GM21360 (cell line): ENCODE measurements at regions not wholly inside any gene's neighbourhood (a gene's known extent, or its start where the extent isn't known, plus 50 kb on each side); places are given as distances from the start of the nearest gene placed in this dataset.
"Not testable (repeated sequence)": the region's sequence is repeated elsewhere in the genome, so short reads cannot be mapped to it uniquely, and the experiment has no call there.

Source experiments
- ATAC-seq: cut with Tn5 transposase; IDR thresholded peaks from one replicate; pipeline ENCODE4 v1.9.1; 2021; ENCODE audit warnings: mild to moderate bottlenecking, moderate library complexity; ENCODE audit not compliant: unreplicated experiment

DNA sequence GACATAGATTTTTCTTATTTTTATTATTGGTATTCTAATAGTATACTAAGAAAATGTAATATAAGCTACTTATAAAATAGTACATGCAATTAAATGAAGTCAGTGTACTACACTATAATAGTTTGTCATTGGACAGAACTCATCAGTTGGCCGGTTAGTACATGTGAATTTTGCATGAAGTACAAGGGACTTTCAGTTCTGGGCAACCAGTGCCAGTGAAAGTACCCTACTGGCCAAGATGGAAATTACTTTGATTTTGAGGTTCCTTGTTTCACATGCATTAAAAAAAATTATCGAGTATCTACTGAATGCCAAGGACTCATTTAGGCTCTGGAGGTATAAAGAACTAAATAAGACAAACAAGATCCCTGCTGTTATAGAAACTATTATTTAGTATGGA, 213.4 kb upstream of the ELL2 start:
- ATAC-seq: no peak

DNA sequence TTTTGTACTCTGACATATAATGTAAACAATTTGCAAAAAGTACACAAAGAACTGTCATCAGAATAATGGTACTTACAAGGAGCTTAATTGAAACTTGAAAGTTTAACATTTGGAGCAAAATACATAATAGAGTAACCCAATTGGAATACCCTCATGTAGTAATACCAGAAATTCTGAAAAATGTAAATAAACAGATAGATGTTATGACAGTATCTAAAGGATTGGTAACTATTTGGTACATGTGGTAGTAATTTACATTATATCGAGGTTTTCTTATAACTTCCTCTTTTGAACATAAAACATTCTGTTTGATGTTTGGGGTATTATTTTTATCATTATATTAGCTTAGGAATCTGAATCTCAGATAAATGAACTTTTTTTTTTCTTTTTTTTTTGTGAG, 211.7 kb upstream of the ELL2 start:
- no peak for ATAC-seq

DNA sequence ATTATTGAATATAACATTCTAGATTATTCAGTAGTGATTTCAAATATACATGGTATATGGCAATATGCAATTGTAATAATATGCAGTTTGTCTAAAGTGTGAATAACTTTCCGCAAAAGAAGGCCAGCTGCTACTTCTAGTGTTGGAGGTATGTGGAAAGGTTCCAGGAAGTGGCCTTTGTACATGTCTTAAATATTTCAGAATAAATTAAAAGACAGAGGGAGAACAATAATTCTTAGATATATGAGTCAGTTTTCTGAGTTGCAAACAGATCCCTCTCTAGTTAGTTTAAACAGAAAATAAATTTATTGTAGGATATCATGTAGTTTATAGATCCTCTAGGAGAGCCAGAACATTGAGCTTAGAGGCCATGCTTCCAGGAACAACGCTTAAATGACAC, 210.8 kb upstream of the ELL2 start:
- no peak for ATAC-seq

DNA sequence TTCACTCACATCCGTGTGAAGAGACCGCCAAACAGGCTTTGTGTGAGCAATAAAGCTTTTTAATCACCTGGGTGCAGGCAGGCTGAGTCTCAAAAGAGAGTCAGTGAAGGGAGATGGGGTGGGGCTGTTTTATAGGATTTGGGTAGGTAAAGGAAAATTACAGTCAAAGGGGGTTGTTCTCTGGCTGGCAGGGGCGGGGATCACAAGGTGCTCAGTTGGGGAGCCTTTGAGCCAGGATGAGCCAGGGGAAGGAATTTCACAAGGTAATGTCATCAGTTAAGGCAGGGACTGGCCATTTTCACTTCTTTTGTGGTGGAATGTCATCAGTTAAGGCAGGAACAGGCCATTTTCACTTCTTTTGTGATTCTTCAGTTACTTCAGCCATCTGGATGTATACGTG, 210.3 kb upstream of the ELL2 start:
- ATAC-seq: not testable (repeated sequence)

DNA sequence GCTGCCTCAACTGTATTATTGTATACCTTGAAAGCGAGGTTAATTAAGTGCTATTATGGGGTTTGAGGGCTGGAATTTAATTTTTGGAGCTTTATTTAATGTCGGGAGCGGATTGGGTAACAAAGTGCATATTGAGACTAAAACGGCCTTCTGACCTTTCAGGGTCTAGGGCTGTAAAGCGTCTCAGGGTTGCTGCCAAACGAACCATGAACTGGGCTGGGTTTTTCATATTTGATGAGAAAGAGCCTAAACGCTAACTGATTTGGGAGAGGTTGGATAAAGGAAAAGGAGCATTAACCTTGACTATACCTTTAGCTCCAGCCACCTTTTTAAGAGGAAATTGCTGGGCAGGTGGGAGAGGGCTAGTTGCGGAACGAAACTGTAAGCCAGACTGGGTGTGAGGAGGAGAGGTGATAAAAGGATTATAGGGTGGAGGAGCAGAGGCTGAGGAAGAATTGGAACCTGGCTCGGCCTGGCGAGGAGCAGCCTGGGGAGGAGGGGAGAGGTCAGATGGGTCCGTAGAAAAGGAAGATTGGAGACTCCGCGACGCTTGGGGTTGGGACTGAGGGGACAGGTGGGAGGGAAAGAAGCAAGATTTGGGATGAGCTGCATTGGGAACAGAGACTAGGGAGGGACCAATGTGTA, 209.0 kb upstream of the ELL2 start:
- ATAC-seq: not testable (repeated sequence)

DNA sequence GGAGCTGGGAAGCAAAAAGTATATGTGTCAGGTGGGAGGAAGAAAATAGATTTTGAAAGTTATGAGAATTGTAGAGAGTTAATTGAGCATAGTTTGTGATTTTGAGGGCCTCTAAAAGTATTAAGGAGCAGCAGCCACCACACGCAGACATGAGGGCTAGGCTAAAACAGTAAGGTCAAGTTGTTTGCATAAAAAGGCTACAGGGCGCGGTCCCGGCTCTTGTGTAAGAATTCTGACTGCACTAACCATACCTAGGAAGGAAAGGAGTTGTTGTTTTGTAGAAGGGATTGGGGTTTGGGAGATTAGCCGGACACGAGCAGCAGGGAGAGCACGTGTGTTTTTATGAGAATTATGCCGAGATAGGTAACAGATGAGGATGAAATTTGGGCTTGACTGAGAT, 207.2 kb upstream of the ELL2 start:
- not testable (repeated sequence) for ATAC-seq

DNA sequence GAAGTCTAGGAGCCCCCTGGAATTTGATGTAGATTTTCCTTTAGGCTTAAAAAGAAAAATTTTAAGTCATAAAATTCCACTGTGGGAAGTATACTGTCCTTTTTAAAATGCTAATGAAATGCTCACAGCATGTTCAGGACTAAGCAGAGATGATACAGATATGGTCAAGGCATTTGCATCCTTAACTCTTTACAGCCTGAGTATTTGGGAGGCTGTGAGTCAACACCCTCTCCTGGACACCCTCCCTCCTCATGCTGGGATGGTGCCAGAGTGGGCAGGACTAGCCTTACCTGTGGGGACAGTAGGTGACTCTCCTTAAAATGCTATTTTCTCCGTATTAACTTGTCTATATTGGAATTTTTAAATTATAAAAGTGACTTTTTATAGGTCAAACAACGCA, 197.4 kb upstream of the ELL2 start:
- ATAC-seq: no peak

DNA sequence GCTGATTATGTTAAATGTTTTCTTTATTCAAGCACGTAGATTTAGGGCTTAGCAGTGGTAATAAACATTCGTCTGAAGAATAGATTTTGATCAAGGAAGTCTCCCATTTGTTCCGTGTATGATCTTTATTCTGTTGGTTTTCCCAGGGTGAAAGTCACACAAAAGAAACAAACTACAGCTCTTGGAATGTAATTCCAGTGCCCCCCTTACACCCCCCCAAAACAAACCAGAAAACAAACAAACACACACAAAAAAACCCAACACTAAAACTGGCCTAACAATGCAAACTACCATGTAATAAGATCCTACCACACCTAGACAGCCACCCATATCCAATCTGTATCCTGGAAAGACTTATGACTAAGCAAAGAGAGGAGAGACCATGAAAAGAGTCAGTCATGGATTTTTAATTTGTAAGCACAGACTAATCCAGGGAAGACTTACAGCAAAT, 196.2 kb upstream of the ELL2 start:
- no peak for ATAC-seq

DNA sequence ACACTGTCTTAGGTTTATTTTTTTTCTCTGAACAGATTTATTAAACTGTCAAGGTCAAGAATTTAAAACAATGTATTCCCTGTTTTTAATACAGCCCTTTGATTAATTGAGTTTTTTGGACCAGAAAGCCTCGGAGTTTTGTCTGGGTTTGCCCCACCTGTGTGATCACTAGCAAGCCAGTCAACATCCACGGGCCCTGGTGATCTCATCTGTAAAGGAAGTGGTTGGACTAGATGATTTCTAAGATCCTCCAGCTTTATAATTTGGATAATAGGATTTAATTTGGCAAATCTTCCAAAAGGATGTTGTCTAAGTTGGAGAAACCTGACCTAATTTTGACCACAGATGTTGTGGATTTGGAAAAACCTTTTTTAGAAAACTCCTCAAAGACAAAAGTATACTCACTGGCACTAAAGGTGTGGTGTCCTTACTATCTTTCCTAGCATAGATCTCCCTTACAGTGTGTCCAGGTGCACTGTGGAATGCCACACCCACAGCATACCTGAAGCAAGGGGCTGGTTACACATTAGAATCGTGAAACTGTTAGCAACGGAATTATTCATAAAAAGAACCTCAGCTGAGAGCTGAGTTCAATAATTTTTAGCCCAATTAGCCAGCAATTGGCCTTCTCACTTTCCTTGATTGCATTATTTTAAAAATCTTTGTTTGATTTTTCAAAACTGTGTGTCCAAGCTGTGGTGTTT, 195.6 kb upstream of the ELL2 start:
- ATAC-seq: no peak

DNA sequence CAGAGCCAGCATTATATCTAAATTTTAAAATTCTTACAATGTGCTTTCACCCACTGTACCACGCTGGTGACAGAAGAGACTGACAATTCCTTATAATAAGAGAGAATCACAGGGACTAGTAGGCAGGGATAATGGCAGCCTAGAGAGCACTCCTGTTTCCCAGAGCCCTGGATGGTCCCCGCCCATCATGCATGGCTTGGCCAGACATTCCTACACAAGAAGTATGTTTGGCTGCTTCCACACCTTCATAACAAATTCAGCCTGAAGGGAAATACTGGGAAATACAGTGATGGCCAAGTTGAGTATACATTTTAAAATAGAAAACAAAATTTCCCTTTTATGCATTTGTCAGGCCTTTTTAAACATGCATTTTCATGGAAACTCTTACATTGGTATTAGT, 193.5 kb upstream of the ELL2 start:
- ATAC-seq: no peak

DNA sequence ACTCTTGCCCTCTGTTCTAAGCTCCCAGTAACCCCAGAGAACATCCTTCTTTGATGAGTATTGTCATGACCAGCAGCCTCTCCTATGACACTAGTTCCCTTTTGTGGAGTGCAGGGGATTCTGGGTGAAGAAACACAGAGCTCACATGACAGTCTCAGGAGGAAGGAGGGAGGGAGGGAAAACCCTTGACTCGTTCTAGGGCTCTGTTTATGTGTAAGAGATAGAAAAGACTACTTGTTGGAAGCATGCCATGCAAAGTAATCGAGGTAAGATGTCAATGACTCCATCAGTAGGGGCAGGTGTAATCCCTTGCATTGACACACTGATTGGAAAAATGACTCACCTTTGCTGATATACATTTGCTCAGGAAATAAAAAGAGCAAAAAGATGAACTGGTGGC, 190.2 kb upstream of the ELL2 start:
- no peak for ATAC-seq

DNA sequence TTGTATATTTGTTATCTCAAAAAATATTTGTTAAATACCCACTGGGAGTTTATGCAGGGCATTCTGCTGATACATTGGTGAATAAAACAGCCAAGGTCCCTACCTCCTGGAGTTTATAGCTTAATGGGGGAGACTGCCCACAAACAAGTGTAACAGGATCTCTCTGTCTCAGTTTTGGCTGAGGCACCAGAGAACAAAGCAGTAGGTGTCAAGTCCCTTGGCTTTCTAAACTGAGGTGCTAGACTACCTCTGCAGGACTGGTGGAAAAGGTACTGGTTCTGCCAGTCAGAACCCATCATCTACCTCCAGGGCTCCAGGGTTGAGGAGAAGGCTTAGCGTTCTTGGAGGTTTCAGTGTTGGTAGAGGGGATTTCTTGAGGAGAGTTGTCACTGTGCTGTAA, 188.4 kb upstream of the ELL2 start:
- no peak for ATAC-seq

DNA sequence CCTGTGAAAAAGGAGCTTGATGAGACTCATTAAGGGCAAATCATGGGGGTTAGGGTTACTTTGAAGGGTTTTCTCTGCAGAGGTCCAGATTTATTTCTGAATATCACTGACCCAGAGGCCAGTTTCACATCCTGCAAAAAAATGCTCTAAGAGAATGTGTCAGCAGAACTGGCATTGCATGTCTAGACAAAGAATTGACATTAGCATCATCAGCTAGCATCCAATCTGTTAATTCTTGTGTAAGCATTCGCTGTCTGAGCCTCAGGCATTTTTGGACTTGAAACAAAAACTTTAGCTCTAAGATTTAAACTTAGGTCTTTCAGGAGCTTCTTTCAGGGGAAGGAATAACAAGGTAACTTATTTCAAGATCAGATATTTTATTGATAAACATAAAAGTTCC, 187.9 kb upstream of the ELL2 start:
- ATAC-seq: no peak

DNA sequence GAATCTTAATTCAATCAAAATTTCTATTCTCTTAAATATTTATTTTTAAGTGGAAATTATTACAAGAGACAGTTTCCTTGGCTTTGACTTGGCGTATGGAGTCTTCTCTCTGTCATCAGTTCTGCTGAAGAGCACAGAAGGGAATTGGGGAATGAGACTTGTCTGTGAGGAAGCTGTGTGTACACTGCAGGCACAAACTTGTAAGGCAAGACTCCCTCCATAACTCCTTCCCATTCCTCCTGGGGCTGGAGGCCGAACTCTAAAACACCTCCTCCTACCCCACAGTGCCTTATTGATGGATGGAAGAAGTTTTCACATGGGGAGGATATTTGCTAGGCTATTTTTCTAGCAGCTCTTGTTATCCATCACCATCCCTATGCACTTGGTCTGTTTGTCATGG, 187.4 kb upstream of the ELL2 start:
- no peak for ATAC-seq

DNA sequence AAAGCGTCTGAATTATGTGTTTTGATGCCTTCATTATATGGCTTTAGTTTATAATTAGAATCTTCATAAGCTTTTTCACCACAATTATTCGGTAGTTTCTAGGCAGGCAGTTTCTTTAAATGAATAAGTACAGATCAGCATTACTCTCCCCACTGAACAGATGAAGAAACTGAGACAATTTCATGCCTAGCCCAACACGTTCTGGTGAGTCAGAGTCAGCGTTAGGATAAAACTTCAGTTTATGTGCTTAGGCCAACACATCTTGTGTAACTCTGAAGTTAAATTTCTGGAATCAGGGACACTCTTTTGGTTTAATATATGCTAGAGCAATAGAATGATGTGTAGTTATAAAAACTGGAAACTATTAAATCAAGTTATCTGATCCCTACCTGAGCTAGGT, 186.7 kb upstream of the ELL2 start:
- ATAC-seq: no peak

DNA sequence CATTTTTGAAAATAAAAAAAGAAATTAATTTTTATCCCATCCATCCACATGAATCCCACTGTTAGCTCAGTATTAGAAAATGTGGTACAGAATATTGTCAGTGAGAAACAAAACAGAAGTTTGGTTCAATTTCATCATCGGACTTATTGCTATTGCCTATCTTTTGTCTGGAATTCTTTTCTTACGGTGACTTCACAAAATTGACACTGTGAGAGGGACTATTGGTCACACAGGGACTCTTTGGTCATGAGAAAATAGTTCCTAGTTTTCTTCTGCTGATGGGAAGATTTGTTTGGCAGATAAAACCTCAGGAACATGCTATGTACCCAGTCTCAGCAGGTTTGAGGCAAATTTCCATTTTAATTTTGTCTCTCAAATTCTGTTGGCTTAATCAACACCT, 186.2 kb upstream of the ELL2 start:
- no peak for ATAC-seq

DNA sequence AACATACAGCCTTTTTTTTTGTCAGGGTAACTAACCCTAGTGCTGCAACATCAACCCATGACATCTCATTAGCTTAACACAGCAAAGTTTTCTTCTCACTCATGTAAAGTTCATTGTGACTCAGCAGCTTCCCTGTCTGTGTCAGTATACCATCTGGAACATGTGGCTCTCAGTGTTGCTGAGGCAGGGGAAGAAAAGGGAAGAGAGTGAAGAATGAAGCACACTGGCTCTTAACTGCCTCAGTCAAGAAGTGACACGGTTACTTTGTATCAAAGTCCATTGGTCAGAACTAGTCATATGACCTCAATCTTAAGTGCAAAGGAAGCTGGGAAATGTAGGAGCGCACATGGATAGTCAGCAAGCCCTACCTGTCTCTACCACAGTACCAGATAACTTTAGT, 185.0 kb upstream of the ELL2 start:
- peak; percentile 60 for ATAC-seq

DNA sequence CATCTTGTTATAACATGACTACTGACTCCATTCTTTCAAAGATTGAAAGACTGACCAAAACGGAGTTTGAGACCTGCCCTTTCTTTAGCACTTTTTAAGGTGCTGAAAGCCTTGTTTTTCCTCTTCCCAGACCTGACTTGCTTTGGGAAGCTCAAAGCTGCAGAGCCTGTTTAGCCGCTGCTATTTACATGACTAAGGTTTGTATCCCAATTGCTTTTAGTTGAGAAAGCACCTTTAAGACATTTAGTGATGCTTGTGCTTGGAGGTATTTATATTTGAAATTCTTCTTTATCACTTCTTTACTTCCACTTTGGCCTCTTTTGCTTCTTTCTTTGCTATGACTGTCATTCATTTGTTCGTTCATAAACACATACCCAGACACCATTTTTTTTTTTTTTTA, 182.6 kb upstream of the ELL2 start:
- no peak for ATAC-seq

DNA sequence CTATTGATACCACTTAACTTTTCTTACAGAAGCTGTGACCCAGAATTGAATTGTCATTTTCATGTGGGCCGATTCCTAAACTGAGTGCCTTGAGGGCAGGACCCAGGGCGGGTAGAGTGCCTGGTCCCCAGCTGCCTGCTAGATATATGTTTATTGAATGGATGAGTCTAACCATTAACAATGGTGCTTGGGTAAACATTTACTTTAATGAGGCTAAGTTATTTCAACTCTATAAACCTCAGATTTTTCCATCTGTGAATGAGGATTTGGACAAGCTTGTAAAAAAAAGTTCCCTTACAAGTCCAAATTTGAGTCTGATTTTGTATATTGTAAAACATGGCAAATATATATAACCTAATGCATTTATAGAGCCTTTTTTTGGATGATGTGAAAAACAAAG, 181.8 kb upstream of the ELL2 start:
- ATAC-seq: no peak

DNA sequence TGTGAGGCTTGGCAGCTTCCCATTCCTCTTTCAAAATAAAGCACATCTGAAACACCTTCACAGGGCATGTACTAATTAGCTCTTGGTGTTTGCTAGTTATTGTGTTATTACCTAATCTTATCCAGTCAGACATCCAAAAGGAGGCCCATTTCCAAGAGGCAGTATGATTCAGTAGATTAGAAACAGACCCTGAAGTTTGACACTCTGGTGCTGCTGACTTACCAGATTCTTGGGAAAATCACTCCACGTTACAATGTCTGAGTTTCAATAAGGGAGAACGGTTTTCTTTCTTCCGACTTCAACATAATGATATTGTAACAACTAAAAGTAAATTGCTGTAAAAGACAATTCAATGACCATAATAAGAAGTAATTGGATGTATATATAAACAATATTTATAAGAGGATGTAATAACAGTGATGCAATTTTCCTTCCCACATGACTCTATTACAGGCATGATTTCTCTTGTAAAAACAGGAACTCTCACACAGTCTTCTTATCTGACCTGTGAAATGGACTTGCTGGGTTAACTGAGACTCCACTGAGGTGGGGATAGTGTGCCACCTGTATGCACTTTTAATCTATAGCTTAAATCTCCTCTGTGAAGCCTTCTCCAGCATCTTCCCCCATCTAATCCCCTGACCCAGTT, 181.3 kb upstream of the ELL2 start:
- ATAC-seq: no peak

DNA sequence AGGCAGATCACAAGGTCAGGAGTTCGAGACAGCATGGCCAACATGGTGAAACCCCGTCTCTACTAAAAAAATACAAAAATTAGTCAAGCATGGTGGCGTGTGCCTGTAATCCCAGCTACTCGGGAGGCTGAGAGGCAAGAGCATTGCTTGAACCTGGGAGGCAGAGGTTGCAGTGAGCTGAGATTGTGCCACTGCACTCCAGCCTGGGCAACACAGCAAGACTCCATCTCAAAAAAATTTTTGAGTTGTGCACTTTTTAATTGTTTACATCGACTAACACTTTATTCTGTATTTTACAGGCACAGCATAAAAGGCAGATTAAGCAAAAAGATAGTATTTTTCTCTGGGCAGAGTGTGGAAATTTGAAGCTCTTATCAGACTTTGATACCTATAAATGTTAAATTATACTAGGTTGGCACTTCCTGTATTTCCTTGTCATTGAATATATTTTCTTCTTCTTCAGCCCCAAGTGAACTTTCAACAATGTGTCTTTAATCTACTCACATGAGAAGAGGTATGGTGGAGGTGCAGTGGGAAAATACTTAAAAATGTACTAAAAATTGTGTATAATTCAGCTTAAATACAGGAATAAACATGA, 180.6 kb upstream of the ELL2 start:
- no peak for ATAC-seq

DNA sequence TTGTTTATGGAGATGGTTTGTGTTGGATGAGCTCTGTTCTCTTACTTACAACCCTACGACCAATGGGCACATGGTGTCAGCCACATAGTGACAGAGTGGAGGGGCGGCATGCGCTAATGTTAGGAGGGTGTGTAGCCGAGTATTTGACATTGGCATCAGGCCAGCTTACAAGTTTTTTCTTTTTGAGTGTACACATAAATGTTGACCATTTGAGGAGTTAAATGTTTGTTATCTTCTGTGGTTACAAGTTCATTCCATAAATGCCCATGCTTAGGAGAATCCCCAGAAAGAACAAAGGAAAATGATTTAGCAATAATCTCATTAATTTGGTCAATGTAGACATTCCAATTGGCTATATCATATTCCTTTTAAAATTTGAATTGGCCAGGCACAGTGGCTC, 180.1 kb upstream of the ELL2 start:
- no peak for ATAC-seq
